ENCODE measurements at regions not wholly inside any gene's neighbourhood (a gene's known extent, or its start where the extent isn't known, plus 50 kb on each side); places are given as distances from the start of the nearest gene placed in this dataset.
"Not testable (repeated sequence)": the region's sequence is repeated elsewhere in the genome, so short reads cannot be mapped to it uniquely, and the experiment has no call there.

GRCh38 chr18:39453356-39453755, 1887.8 kb upstream of the CELF4 start:
- no peak for DNase-seq

GRCh38 chr18:39450958-39451357, 1885.4 kb upstream of the CELF4 start:
- no peak for DNase-seq

GRCh38 chr18:39449566-39449965, 1884.0 kb upstream of the CELF4 start:
- no peak for DNase-seq

- DNase-seq: no peak
Observed at GRCh38 chr18:39448942-39449341, 1883.3 kb upstream of the CELF4 start.

- DNase-seq: not testable (repeated sequence)
Observed at GRCh38 chr18:39444957-39445356, 1879.4 kb upstream of the CELF4 start.

- no peak for DNase-seq
Observed at GRCh38 chr18:39441648-39442047, 1876.0 kb upstream of the CELF4 start.

- no peak for DNase-seq
Observed at GRCh38 chr18:39435996-39436395, 1870.4 kb upstream of the CELF4 start.

GRCh38 chr18:39435209-39435608, 1869.6 kb upstream of the CELF4 start:
- DNase-seq: no peak

- no peak for DNase-seq
Observed at GRCh38 chr18:39434223-39434920, 1868.8 kb upstream of the CELF4 start.

- no peak for DNase-seq
Observed at GRCh38 chr18:39425172-39425850, 1859.7 kb upstream of the CELF4 start.

- DNase-seq: no peak
Observed at GRCh38 chr18:39424261-39424660, 1858.7 kb upstream of the CELF4 start.

GRCh38 chr18:39421276-39421675, 1855.7 kb upstream of the CELF4 start:
- DNase-seq: no peak

- DNase-seq: no peak
Observed at GRCh38 chr18:39419315-39419714, 1853.7 kb upstream of the CELF4 start.

- no peak for DNase-seq
Observed at GRCh38 chr18:39415471-39415870, 1849.9 kb upstream of the CELF4 start.

- no peak for DNase-seq
Observed at GRCh38 chr18:39414009-39414700, 1848.6 kb upstream of the CELF4 start.

GRCh38 chr18:39406941-39407340, 1841.3 kb upstream of the CELF4 start:
- DNase-seq: no peak

GRCh38 chr18:39403121-39403520, 1837.5 kb upstream of the CELF4 start:
- no peak for DNase-seq

- DNase-seq: no peak
Observed at GRCh38 chr18:39399662-39400061, 1834.1 kb upstream of the CELF4 start.

GRCh38 chr18:39396168-39396567, 1830.6 kb upstream of the CELF4 start:
- DNase-seq: no peak

- no peak for DNase-seq
Observed at GRCh38 chr18:39389800-39390379, 1824.3 kb upstream of the CELF4 start.

GRCh38 chr18:39380866-39381265, 1815.3 kb upstream of the CELF4 start:
- no peak for DNase-seq

GRCh38 chr18:39380186-39380725, 1814.7 kb upstream of the CELF4 start:
- DNase-seq: no peak

GRCh38 chr18:39375066-39375465, 1809.5 kb upstream of the CELF4 start:
- no peak for DNase-seq

Data from NCI-H1092 treated with DMSO at 0.1 percent for 48 hours (cell line).